Liver (tissue), 8 donors: ENCODE measurements at regions not wholly inside any gene's neighbourhood (a gene's known extent, or its start where the extent isn't known, plus 50 kb on each side); places are given as distances from the start of the nearest gene placed in this dataset.

Experiments used
- DNase-seq: peaks from one replicate; pipeline ENCODE4 v3.0.0-alpha.2; 2017; ENCODE audit warnings: low spot score
- H3K27ac ChIP-seq, 2 donors: one replicate each; pipeline ENCODE4 v1.7.0; 2013; ENCODE audit warnings: inconsistent platforms in 2 of 2, low read length in 2 of 2, control low read depth in 1 of 2, low read depth in 1 of 2, mild to moderate bottlenecking in 1 of 2
- H3K27me3 ChIP-seq, 4 donors: one replicate each; pipeline versions ENCODE4 v1.6.1 to v1.7.0; 2013; ENCODE audit warnings: low read length in 3 of 4, inconsistent platforms in 1 of 4, mild to moderate bottlenecking in 1 of 4, moderate library complexity in 1 of 4; ENCODE audit not compliant: control insufficient read depth in 4 of 4, insufficient read depth in 4 of 4
- H3K36me3 ChIP-seq, 4 donors: one replicate each; pipeline versions ENCODE4 v1.6.1 to v1.7.0; 2013; ENCODE audit warnings: low read length in 3 of 4, mild to moderate bottlenecking in 3 of 4, low read depth in 1 of 4, moderate library complexity in 1 of 4; ENCODE audit not compliant: control insufficient read depth in 4 of 4, insufficient read depth in 3 of 4
- H3K4me1 ChIP-seq, 4 donors: one replicate each; pipeline versions ENCODE4 v1.6.1 to v1.7.0; 2013; ENCODE audit warnings: low read length in 3 of 4, mild to moderate bottlenecking in 3 of 4, moderate library complexity in 1 of 4; ENCODE audit not compliant: control insufficient read depth in 4 of 4, insufficient read depth in 4 of 4
- H3K4me3 ChIP-seq, 3 donors: one replicate each; pipeline versions ENCODE4 v1.6.1 to v1.7.0; 2013; ENCODE audit warnings: low read length in 3 of 3, control low read depth in 1 of 3, low read depth in 1 of 3, mild to moderate bottlenecking in 1 of 3
- H3K9ac ChIP-seq, 2 donors: one replicate each; pipeline ENCODE4 v1.7.0; 2013; ENCODE audit warnings: low read length in 2 of 2, mild to moderate bottlenecking in 2 of 2, moderate library complexity in 2 of 2, control low read depth in 1 of 2, low read depth in 1 of 2
- H3K9me3 ChIP-seq, 4 donors: one replicate each; pipeline versions ENCODE4 v1.6.1 to v1.7.0; 2013; ENCODE audit warnings: low read length in 3 of 4; ENCODE audit not compliant: control insufficient read depth in 4 of 4
- FOXA1 ChIP-seq: IDR thresholded peaks from 2 replicates; pipeline ENCODE4 v1.6.1; 2016; ENCODE audit warnings: antibody characterized with exemption
- FOXA2 ChIP-seq: IDR thresholded peaks from 2 replicates; pipeline ENCODE4 v1.6.1; 2016; ENCODE audit warnings: antibody characterized with exemption
- HNF4A ChIP-seq, 2 donors: conservative IDR thresholded peaks; 2 replicates each; pipeline ENCODE4 v1.6.1; 2016; ENCODE audit warnings: antibody characterized with exemption in 2 of 2, mild to moderate bottlenecking in 2 of 2
- HNF4G ChIP-seq: IDR thresholded peaks from 2 replicates; pipeline ENCODE4 v1.6.1; 2016; ENCODE audit warnings: antibody characterized with exemption
- JUND ChIP-seq, 2 donors: IDR thresholded peaks; 2 replicates each; pipeline ENCODE4 v1.6.1; 2016; ENCODE audit warnings: antibody characterized with exemption in 2 of 2
- NR2F2 ChIP-seq: IDR thresholded peaks from 2 replicates; pipeline ENCODE4 v1.6.1; 2016; ENCODE audit warnings: antibody characterized with exemption
- RXRA ChIP-seq, 2 donors: IDR thresholded peaks; 2 replicates each; pipeline ENCODE4 v1.6.1; 2017 to 2018; ENCODE audit warnings: antibody characterized with exemption in 2 of 2, mild to moderate bottlenecking in 1 of 2
- SP1 ChIP-seq: IDR thresholded peaks from 2 replicates; pipeline ENCODE4 v1.6.1; 2018; ENCODE audit warnings: antibody characterized with exemption, mild to moderate bottlenecking
- TAF1 ChIP-seq: conservative IDR thresholded peaks from 2 replicates; pipeline ENCODE4 v1.6.1; 2016; ENCODE audit warnings: antibody characterized with exemption, mild to moderate bottlenecking
- YY1 ChIP-seq: IDR thresholded peaks from 2 replicates; pipeline ENCODE4 v1.6.1; 2016; ENCODE audit warnings: antibody characterized with exemption, mild to moderate bottlenecking
- WGBS: extraction: QIAGEN DNeasy Blood & Tissue Kit; methylation state at CpG from one replicate; pipeline ENCODE4 v1.1.7; 2013; 5-methylcytosine and 5-hydroxymethylcytosine counted together
- TF ChIP-seq, protein P1 (sequence below): IDR thresholded peaks from 2 replicates; pipeline ENCODE4 v1.6.1; 2016; ENCODE audit warnings: antibody characterized with exemption, mild to moderate bottlenecking
- TF ChIP-seq, protein P2 (sequence below): IDR thresholded peaks from 2 replicates; pipeline ENCODE4 v1.6.1; 2016; ENCODE audit warnings: antibody characterized with exemption
- TF ChIP-seq, protein P3 (sequence below): IDR thresholded peaks from 2 replicates; pipeline ENCODE4 v1.6.1; 2016; ENCODE audit warnings: antibody characterized with exemption
- TF ChIP-seq, protein P4 (sequence below): fragments of 150-350 bp; IDR thresholded peaks from 2 replicates; pipeline ENCODE4 v1.5.1; 2017; ENCODE audit warnings: improper control_type of control experiment, low read depth, low read length; ENCODE audit not compliant: missing input control
- donor health status: healthy.
- donor health status: healthy.
- donor health status: healthy.
- donor health status: healthy.
- donor health status: healthy.

DNA sequence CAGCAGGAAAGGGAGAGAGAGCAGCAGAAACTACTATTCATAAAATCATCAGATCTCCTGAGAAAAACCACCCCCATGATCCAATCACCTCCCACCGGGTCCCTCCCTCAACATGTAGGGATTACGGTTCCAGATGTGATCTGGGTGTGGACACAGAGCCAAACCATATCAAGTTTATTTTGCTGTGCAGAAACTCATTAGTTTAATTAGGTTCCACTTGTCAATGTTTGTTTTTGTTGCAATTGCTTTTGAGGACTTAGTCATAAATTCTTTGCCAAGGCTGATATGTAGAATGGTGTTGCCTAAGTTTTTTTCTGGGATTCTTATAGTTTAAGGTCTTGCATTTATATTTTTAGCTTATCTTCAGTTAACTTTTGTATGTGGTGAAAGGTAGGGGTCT, 422.0 kb upstream of the HS3ST5 start:
- Histone ChIP-seq H3K9ac (no peak overlapping the region), H3K36me3 (no peaks in the 10 kb centered on the region), H3K4me3 (no peak overlapping the region), H3K27me3 (peaks cover 0 to 2% (median 0%) of the 10 kb centered on the region in 4 donors), H3K4me1 (no peaks in the 10 kb centered on the region), H3K27ac (no peak overlapping the region), H3K9me3 (no peaks in the 10 kb centered on the region)
- no peak for DNase-seq
- TF ChIP-seq TAF1, result no peak
- no peak for TF ChIP-seq HNF4A (conservative IDR thresholded peaks at IDR 0.05)
- no peak for TF ChIP-seq JUND (IDR thresholded peaks at IDR 0.05)
- TF ChIP-seq, protein P1, sequence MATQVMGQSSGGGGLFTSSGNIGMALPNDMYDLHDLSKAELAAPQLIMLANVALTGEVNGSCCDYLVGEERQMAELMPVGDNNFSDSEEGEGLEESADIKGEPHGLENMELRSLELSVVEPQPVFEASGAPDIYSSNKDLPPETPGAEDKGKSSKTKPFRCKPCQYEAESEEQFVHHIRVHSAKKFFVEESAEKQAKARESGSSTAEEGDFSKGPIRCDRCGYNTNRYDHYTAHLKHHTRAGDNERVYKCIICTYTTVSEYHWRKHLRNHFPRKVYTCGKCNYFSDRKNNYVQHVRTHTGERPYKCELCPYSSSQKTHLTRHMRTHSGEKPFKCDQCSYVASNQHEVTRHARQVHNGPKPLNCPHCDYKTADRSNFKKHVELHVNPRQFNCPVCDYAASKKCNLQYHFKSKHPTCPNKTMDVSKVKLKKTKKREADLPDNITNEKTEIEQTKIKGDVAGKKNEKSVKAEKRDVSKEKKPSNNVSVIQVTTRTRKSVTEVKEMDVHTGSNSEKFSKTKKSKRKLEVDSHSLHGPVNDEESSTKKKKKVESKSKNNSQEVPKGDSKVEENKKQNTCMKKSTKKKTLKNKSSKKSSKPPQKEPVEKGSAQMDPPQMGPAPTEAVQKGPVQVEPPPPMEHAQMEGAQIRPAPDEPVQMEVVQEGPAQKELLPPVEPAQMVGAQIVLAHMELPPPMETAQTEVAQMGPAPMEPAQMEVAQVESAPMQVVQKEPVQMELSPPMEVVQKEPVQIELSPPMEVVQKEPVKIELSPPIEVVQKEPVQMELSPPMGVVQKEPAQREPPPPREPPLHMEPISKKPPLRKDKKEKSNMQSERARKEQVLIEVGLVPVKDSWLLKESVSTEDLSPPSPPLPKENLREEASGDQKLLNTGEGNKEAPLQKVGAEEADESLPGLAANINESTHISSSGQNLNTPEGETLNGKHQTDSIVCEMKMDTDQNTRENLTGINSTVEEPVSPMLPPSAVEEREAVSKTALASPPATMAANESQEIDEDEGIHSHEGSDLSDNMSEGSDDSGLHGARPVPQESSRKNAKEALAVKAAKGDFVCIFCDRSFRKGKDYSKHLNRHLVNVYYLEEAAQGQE, result no peak
- no peak for TF ChIP-seq NR2F2
- no peak for TF ChIP-seq HNF4G
- TF ChIP-seq, protein P2, sequence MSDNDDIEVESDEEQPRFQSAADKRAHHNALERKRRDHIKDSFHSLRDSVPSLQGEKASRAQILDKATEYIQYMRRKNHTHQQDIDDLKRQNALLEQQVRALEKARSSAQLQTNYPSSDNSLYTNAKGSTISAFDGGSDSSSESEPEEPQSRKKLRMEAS, result no peak
- TF ChIP-seq, protein P3, sequence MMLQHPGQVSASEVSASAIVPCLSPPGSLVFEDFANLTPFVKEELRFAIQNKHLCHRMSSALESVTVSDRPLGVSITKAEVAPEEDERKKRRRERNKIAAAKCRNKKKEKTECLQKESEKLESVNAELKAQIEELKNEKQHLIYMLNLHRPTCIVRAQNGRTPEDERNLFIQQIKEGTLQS, result no peak
- no peak for TF ChIP-seq FOXA1
- WGBS, result 79% methylated on average over 2 of the region's 2 CpGs

DNA sequence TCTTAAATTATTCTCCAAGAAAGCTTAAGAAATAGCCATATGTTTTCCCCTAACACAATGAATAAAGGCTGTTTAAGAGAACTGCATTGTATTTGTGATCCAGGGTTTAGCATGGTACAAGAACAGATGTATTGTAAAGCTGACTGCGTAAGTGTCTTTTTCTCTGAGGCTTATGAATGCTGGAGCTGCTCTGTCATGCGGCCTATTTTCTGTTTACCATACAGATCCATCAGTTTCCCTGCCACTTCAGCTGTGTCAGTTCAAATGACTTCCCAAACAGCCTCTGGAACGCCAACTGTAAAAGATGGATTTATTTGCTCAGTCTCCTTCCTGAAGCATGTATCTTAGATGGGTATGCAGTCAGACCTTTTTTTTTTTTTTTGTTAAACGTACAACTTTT, 419.3 kb upstream of the HS3ST5 start:
- Histone ChIP-seq H3K4me1 (no peaks in the 10 kb centered on the region), H3K9ac (no peak overlapping the region), H3K9me3 (no peaks in the 10 kb centered on the region), H3K36me3 (no peaks in the 10 kb centered on the region), H3K4me3 (no peak overlapping the region), H3K27ac (no peak overlapping the region), H3K27me3 (peaks cover 0 to 2% (median 0%) of the 10 kb centered on the region in 4 donors)
- no peak for TF ChIP-seq JUND (IDR thresholded peaks at IDR 0.05)
- TF ChIP-seq, protein P4, sequence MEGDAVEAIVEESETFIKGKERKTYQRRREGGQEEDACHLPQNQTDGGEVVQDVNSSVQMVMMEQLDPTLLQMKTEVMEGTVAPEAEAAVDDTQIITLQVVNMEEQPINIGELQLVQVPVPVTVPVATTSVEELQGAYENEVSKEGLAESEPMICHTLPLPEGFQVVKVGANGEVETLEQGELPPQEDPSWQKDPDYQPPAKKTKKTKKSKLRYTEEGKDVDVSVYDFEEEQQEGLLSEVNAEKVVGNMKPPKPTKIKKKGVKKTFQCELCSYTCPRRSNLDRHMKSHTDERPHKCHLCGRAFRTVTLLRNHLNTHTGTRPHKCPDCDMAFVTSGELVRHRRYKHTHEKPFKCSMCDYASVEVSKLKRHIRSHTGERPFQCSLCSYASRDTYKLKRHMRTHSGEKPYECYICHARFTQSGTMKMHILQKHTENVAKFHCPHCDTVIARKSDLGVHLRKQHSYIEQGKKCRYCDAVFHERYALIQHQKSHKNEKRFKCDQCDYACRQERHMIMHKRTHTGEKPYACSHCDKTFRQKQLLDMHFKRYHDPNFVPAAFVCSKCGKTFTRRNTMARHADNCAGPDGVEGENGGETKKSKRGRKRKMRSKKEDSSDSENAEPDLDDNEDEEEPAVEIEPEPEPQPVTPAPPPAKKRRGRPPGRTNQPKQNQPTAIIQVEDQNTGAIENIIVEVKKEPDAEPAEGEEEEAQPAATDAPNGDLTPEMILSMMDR, result no peak
- TF ChIP-seq FOXA2, result no peak
- TF ChIP-seq HNF4G, result no peak
- TF ChIP-seq, protein P3, result no peak
- TF ChIP-seq RXRA (IDR thresholded peaks at IDR 0.05), result no peak
- TF ChIP-seq YY1, result no peak
- TF ChIP-seq SP1, result no peak
- TF ChIP-seq TAF1, result no peak
- 63% methylated on average over 4 of the region's 4 CpGs for WGBS
- no peak for DNase-seq
